Natural killer cell (primary cell): ENCODE measurements at regions not wholly inside any gene's neighbourhood (a gene's known extent, or its start where the extent isn't known, plus 50 kb on each side); places are given as distances from the start of the nearest gene placed in this dataset.

Experiments
- ATAC-seq, 3 donors: fragments of 150-1000 bp in 2 of 3; fragments of 200-7000 bp in 1 of 3; cut with Tn5 transposase; 1 replicate in 1 of 3; 2 replicates in 2 of 3; pipeline ENCODE4 v1.10.0; 2021; ENCODE audit warnings: mild to moderate bottlenecking in 2 of 3, moderate library complexity in 2 of 3
- DNase-seq, 2 donors: peaks; one replicate each; pipeline versions ENCODE4 v3.0.0 to v3.0.0-alpha.2; 2013 to 2021; ENCODE audit warnings: mixed read lengths in 1 of 2
- H3K27ac ChIP-seq: one replicate; pipeline ENCODE4 v1.5.1; 2013; ENCODE audit warnings: mild to moderate bottlenecking, low read length
- H3K27me3 ChIP-seq: one replicate; pipeline ENCODE4 v1.6.1; 2013; ENCODE audit warnings: low read length; ENCODE audit not compliant: control insufficient read depth, insufficient read depth
- H3K36me3 ChIP-seq: one replicate; pipeline ENCODE4 v1.6.1; 2013; ENCODE audit warnings: low read length; ENCODE audit not compliant: control insufficient read depth, insufficient read depth
- H3K4me1 ChIP-seq: one replicate; pipeline ENCODE4 v1.6.1; 2013; ENCODE audit warnings: low read length; ENCODE audit not compliant: control insufficient read depth, insufficient read depth
- H3K4me3 ChIP-seq: one replicate; pipeline ENCODE4 v1.5.1; 2013; ENCODE audit warnings: low read length
- H3K9me3 ChIP-seq: one replicate; pipeline ENCODE4 v1.6.1; 2013; ENCODE audit warnings: low read length; ENCODE audit not compliant: control insufficient read depth, insufficient read depth
- H3K27ac Mint-ChIP-seq, 2 donors: one replicate each; pipeline ENCODE4 v1.8.0; 2022; ENCODE audit warnings: mild to moderate bottlenecking in 2 of 2, mixed read lengths in 2 of 2, moderate library complexity in 1 of 2
- H3K27me3 Mint-ChIP-seq, 2 donors: one replicate each; pipeline ENCODE4 v1.8.0; 2022; ENCODE audit warnings: low read depth in 2 of 2, mixed read lengths in 2 of 2
- H3K36me3 Mint-ChIP-seq: one replicate; pipeline ENCODE4 v1.8.0; 2022; ENCODE audit warnings: mixed read lengths
- H3K4me1 Mint-ChIP-seq, 2 donors: one replicate each; pipeline ENCODE4 v1.8.0; 2022; ENCODE audit warnings: mixed read lengths in 2 of 2
- H3K4me3 Mint-ChIP-seq: one replicate; pipeline ENCODE4 v1.8.0; 2022; ENCODE audit warnings: mild to moderate bottlenecking, moderate library complexity, mixed read lengths
- H3K9me3 Mint-ChIP-seq, 2 donors: one replicate each; pipeline ENCODE4 v1.8.0; 2022; ENCODE audit warnings: mixed read lengths in 2 of 2
- WGBS: methylation state at CpG from one replicate; pipeline ENCODE4 v1.1.7; 2013; ENCODE audit warnings: missing lambda C conversion rate; ENCODE audit not compliant: insufficient coverage; 5-methylcytosine and 5-hydroxymethylcytosine counted together
- intact Hi-C: fragments of 100-400 bp; cut with micrococcal nuclease; formaldehyde crosslinking; loops from one replicate; pipeline ENCODE4 v1.14.2; 2022
- TF ChIP-seq, protein P1 (sequence below): fragments of 200-600 bp; IDR thresholded peaks from one replicate; pipeline ENCODE4 v1.8.0; 2022; ENCODE audit warnings: antibody characterized with exemption

DNA sequence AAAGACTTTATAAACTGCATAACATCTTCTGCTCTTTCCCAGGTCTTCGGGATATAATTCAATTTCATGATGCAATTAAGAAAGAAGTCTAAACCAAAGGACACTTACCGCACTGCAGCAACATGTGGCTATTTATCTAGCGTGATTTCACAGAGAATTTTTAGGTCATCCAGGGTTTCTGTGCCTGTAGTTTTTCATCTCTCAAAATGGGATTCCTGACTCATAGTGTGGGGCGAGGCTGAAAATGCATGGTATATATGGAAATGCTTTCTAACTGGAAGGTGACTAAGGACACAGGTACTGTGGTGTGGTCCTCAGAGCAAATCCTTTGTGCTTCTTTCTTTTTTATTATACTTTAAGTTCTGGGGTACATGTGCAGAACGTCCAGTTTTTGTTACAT lies 557.7 kb upstream of the KLF4 start:
- no peak for DNase-seq
- TF ChIP-seq, protein P1, sequence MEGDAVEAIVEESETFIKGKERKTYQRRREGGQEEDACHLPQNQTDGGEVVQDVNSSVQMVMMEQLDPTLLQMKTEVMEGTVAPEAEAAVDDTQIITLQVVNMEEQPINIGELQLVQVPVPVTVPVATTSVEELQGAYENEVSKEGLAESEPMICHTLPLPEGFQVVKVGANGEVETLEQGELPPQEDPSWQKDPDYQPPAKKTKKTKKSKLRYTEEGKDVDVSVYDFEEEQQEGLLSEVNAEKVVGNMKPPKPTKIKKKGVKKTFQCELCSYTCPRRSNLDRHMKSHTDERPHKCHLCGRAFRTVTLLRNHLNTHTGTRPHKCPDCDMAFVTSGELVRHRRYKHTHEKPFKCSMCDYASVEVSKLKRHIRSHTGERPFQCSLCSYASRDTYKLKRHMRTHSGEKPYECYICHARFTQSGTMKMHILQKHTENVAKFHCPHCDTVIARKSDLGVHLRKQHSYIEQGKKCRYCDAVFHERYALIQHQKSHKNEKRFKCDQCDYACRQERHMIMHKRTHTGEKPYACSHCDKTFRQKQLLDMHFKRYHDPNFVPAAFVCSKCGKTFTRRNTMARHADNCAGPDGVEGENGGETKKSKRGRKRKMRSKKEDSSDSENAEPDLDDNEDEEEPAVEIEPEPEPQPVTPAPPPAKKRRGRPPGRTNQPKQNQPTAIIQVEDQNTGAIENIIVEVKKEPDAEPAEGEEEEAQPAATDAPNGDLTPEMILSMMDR: no peak
- intact Hi-C loops: no loop called here
- Histone ChIP-seq H3K4me3 (no peak overlapping the region), H3K4me1 (no peaks in the 10 kb centered on the region), H3K27me3 (no peaks in the 10 kb centered on the region), H3K9me3 (no peaks in the 10 kb centered on the region), H3K27ac (no peak overlapping the region), H3K36me3 (no peaks in the 10 kb centered on the region)
- no peaks in the 10 kb centered on the region for H3K4me1 Mint-ChIP-seq
- H3K4me3 Mint-ChIP-seq: no peak overlapping the region
- no peaks in the 10 kb centered on the region for H3K36me3 Mint-ChIP-seq
- WGBS: 96% methylated on average over 4 of the region's 5 CpGs
- peaks cover 4 to 6% of the 10 kb centered on the region in 2 donors for H3K9me3 Mint-ChIP-seq
- H3K27ac Mint-ChIP-seq: no peak overlapping the region
- ATAC-seq: no peak
- no peaks in the 10 kb centered on the region for H3K27me3 Mint-ChIP-seq

DNA sequence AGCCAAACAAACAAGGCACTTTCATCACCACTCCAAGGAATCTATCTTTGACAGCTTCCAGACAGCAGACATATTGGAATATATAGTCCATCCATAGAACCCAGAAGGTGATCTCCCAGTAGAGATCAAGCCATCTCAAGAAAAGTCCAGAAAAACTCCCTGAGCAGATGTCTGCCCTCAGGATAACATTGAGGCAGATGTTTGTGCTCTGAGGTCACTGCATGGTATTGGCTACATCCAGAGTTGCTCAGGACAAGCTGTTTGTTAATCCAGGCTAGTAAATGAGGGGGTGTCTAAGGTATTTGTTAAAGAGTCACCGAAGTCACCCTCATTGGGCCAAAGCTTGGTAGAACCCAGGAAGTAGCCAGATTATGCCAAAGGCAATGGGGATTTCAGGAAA lies 556.3 kb upstream of the KLF4 start:
- H3K4me1 Mint-ChIP-seq: no peaks in the 10 kb centered on the region

GRCh38 chr9:108043585-108043984 lies 554.0 kb upstream of the KLF4 start:
- Mint-ChIP-seq H3K27me3 (no peaks in the 10 kb centered on the region), H3K4me3 (no peak overlapping the region), H3K4me1 (no peaks in the 10 kb centered on the region), H3K27ac (no peak overlapping the region), H3K9me3 (peaks cover 5 to 8% of the 10 kb centered on the region in 2 donors), H3K36me3 (no peaks in the 10 kb centered on the region)
- ATAC-seq: no peak
- intact Hi-C loops: no loop called here
- no peaks in the 10 kb centered on the region for H3K9me3 ChIP-seq
- no peaks in the 10 kb centered on the region for H3K4me1 ChIP-seq
- H3K27ac ChIP-seq: no peak overlapping the region
- no peaks in the 10 kb centered on the region for H3K27me3 ChIP-seq
- DNase-seq: no peak
- TF ChIP-seq, protein P1: no peak
- no peak overlapping the region for H3K4me3 ChIP-seq
- no CpG with 5 or more reads among the region's 1 CpG for WGBS
- no peaks in the 10 kb centered on the region for H3K36me3 ChIP-seq

More for the DNA sequence above, 556.3 kb upstream of the KLF4 start:
- H3K27ac Mint-ChIP-seq: no peak overlapping the region
- intact Hi-C loops: no loop called here
- H3K9me3 Mint-ChIP-seq: peaks cover 3 to 10% of the 10 kb centered on the region in 2 donors
- no peak overlapping the region for H3K4me3 ChIP-seq
- TF ChIP-seq, protein P1: no peak
- ATAC-seq: no peak
- DNase-seq: no peak
- no peaks in the 10 kb centered on the region for H3K36me3 ChIP-seq
- no peaks in the 10 kb centered on the region for H3K4me1 ChIP-seq
- no peak overlapping the region for H3K27ac ChIP-seq
- WGBS: 83% methylated on average over 1 of the region's 1 CpG
- no peaks in the 10 kb centered on the region for H3K9me3 ChIP-seq
- H3K36me3 Mint-ChIP-seq: no peaks in the 10 kb centered on the region
- H3K27me3 Mint-ChIP-seq: no peaks in the 10 kb centered on the region
- no peaks in the 10 kb centered on the region for H3K27me3 ChIP-seq
- no peak overlapping the region for H3K4me3 Mint-ChIP-seq

GRCh38 chr9:108041551-108041950 lies 552.0 kb upstream of the KLF4 start:
- ATAC-seq (no peak), DNase-seq (no peak)
- WGBS: 76% methylated on average over 1 of the region's 1 CpG
- TF ChIP-seq, protein P1: no peak
- H3K4me1 ChIP-seq: no peaks in the 10 kb centered on the region
- H3K27me3 ChIP-seq: no peaks in the 10 kb centered on the region
- no peaks in the 10 kb centered on the region for H3K4me1 Mint-ChIP-seq
- no peak overlapping the region for H3K27ac Mint-ChIP-seq
- intact Hi-C loops: no loop called here
- H3K4me3 ChIP-seq: no peak overlapping the region
- H3K36me3 ChIP-seq: no peaks in the 10 kb centered on the region
- H3K36me3 Mint-ChIP-seq: no peaks in the 10 kb centered on the region
- H3K27ac ChIP-seq: no peak overlapping the region
- no peak overlapping the region for H3K4me3 Mint-ChIP-seq
- peaks cover 9 to 10% of the 10 kb centered on the region in 2 donors for H3K9me3 Mint-ChIP-seq
- H3K9me3 ChIP-seq: no peaks in the 10 kb centered on the region
- H3K27me3 Mint-ChIP-seq: no peaks in the 10 kb centered on the region
